22Rv1 (cell line): ENCODE measurements at regions not wholly inside any gene's neighbourhood (a gene's known extent, or its start where the extent isn't known, plus 50 kb on each side); places are given as distances from the start of the nearest gene placed in this dataset.

ENCODE experiments used
- ZFX ChIP-seq: fragments of 450-650 bp; IDR thresholded peaks from 2 replicates; pipeline ENCODE4 v1.6.1; 2017; ENCODE audit warnings: antibody characterized with exemption, borderline replicate concordance
- TF ChIP-seq, protein P1 (sequence below): fragments of 450-650 bp; IDR thresholded peaks from 2 replicates; pipeline ENCODE4 v1.5.1; 2017; ENCODE audit warnings: mild to moderate bottlenecking

DNA sequence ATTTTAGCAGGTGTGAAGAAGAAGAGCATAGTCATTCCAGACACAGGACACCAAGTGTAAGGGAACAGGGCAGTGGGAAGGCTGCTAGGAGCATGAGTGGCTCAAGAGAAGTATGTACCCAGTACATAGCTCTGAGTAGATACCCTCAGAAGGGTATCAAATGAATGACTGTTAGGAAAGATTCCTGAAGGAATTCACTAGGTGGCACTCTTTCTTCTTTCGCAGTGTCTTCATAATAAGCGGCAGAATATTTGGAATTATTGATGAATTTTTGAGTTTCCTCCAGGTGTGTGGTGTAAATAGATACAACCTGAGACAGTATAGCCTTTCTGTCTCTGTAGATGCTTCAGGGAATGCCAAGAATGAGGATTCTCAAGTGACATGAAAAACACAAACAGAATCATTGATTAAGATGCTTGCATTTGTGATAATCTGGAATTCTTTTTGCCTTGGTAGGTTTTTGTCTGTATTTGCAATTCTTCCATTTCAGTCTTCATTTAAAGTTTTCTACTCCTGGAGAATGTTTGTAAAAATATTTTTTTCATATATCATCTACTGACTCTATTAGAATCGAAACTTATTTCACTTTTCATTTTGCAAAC lies 264.3 kb upstream of the RIMS1 start:
- TF ChIP-seq, protein P1, sequence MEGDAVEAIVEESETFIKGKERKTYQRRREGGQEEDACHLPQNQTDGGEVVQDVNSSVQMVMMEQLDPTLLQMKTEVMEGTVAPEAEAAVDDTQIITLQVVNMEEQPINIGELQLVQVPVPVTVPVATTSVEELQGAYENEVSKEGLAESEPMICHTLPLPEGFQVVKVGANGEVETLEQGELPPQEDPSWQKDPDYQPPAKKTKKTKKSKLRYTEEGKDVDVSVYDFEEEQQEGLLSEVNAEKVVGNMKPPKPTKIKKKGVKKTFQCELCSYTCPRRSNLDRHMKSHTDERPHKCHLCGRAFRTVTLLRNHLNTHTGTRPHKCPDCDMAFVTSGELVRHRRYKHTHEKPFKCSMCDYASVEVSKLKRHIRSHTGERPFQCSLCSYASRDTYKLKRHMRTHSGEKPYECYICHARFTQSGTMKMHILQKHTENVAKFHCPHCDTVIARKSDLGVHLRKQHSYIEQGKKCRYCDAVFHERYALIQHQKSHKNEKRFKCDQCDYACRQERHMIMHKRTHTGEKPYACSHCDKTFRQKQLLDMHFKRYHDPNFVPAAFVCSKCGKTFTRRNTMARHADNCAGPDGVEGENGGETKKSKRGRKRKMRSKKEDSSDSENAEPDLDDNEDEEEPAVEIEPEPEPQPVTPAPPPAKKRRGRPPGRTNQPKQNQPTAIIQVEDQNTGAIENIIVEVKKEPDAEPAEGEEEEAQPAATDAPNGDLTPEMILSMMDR: peak; percentile 77
- TF ChIP-seq ZFX: no peak
